ENCODE measurements at regions not wholly inside any gene's neighbourhood (a gene's known extent, or its start where the extent isn't known, plus 50 kb on each side); places are given as distances from the start of the nearest gene placed in this dataset.
"Not testable (repeated sequence)": the region's sequence is repeated elsewhere in the genome, so short reads cannot be mapped to it uniquely, and the experiment has no call there.

DNA sequence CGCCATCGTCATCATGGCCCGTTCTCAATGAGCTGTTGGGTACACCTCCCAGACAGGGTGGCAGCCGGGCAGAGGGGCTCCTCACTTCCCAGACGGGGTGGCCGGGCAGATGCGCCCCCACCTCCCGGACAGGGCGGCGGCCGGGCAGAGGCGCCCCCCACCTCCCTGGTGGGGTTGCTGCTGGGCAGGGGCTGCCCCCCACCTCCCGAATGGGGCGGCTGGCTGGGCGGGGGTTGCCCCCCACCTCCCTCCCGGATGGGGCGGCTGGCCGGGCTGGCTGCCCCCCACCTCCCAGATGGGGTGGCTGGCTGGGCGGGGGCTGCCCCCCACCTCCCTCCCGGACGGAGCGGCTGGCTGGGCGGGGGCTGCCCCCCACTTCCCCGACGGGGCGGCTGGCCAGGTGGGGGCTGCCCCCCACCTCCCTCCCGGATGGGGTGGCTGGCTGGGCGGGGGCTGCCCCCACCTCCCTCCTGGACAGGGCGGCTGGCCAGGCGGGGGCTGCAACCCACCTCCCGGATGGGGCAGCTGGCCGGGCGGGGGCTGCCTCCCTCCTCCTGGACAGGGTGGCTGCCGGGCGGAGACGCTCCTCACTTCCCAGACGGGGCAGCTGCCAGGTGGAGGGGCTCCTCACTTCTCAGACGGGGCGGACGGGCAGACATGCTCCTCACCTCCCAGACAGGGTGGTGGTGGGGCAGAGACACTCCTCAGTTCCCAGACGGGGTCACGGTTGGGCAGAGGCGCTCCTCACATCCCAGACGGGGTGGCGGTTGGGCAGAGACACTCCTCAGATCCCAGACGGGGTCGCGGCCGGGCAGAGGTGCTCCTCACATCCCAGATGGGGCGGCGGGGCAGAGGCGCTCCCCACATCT is 208.8 kb downstream of the BMP15 start:
- TF ChIP-seq POLR2A (IDR thresholded peaks at IDR 0.05; ENCODE audit: low read length); GATA1 (IDR thresholded peaks at IDR 0.05; ENCODE audit: low read depth, low read length): not testable (repeated sequence)
